GM12891 (cell line): ENCODE measurements at regions not wholly inside any gene's neighbourhood (a gene's known extent, or its start where the extent isn't known, plus 50 kb on each side); places are given as distances from the start of the nearest gene placed in this dataset.

Source experiments
- POLR2A ChIP-seq: IDR thresholded peaks from 2 replicates; pipeline ENCODE4 v1.6.1; 2011; ENCODE audit warnings: low read depth, low read length, control low read depth
- POLR2AphosphoS5 ChIP-seq: IDR thresholded peaks from 2 replicates; pipeline ENCODE4 v1.6.1; 2011; ENCODE audit warnings: low read depth, low read length, control low read depth
- POU2F2 ChIP-seq: IDR thresholded peaks from 2 replicates; pipeline ENCODE4 v1.6.1; 2011; ENCODE audit warnings: low read depth, mild to moderate bottlenecking, control low read depth, low read length, moderate library complexity
- TAF1 ChIP-seq: IDR thresholded peaks from 2 replicates; pipeline ENCODE4 v1.6.1; 2011; ENCODE audit warnings: low read depth, low read length, control low read depth

GRCh38 chr4:34643476-34643875, 1600.8 kb downstream of the ARAP2 start:
- no peak for TF ChIP-seq POLR2AphosphoS5
- TF ChIP-seq POLR2A: no peak
- no peak for TF ChIP-seq POU2F2
- no peak for TF ChIP-seq TAF1
